ENCODE measurements at regions not wholly inside any gene's neighbourhood (a gene's known extent, or its start where the extent isn't known, plus 50 kb on each side); places are given as distances from the start of the nearest gene placed in this dataset.
A peak's percentile ranks its signal among the peaks of the same experiment; 100 is the strongest.

DNA sequence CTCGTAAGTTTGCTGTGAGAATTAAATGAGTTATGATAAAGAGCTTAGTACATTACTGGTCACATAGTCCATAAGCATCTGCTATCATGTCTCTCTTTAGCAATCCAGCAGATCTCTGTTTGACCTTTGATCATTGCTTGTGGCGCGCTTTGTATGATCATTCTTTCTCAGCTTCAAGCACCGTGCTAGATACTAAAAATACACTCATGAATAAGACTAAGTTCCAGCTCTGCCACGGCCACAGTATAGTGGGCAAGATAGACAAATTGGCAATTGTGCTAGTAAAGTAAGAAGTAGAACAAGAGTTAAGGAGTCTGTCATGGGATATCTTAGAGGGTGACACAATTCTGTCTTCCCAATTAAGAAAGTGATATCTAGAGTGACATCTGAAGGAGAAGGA lies 75.2 kb upstream of the ADGRF1 start:
- DNase-seq (ENCODE audit: low spot score) = no peak

DNA sequence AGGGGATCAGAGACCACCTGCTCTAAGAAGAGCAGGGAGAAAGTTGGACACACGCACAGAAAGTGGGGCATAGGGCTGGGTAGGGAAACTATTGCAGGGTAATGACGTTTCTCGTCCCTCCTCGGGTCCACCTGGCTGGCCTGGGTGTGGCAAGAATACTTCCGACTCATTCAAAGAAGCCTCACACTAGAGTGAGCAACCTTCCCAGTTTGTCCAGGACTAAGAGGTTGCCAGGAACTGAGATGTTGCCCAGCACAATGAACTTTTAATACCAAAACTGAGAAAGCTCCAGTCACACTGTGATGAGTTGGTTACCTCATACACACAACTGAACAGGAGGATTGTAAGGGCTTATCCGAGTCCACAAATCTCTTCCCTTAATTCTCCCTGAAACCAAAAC lies 74.5 kb upstream of the ADGRF1 start:
- DNase-seq (ENCODE audit: low spot score) = no peak

DNA sequence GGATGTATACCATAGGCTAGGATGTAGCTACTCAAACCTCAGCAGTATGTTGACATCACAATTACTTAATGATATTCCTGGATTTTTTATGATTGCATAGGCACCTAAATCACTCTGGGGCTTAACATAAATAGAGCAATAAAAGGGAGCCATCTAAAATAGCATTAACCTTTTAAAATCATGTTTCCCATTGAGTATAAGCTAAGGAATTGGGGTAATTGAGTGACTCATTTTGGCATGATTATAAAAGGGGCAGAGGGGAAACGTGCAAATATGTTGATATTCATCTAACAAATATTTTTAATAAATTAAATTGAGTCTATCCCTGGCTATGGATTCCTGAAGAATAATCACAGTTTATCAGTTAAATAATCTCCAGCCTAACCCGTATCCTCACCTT lies 74.0 kb upstream of the ADGRF1 start:
- DNase-seq (ENCODE audit: low spot score) = no peak

DNA sequence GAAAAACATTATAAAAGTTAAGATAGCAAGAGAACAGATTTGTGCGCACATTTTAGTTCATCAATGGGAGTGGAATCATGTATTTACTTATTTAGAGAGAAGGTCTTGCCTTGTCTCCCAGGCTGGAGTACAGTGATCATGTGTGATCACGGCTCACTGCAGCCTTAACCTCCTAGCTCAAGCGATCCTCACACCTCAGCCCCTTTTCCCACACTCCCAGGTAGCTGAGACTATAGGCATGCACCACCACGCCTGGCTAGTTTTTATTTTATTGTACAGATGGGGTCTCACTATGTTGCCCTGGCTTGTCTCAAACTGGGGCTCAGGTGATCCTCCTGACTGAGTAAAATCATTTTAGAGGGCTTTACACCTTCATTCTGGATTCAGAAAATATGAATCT lies 72.3 kb upstream of the ADGRF1 start:
- DNase-seq (ENCODE audit: low spot score) = no peak

DNA sequence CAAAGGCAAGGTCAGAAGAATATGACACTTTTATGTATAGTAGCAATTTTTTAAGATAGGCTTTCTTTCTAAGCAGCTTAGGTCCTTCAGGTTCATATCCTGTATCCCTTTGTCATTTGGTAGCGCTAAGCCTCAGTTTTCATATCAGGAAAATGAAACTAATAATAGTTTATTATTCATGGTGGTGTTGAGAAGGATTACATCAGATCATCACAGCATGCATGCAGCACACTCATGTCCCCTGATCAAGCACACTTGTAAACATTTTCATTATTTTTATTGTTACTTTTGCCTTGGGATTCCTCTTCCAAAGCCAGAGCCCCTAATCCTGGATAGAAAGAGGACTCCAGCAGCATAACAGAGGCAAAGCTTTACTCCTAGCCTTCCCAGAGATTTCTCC lies 70.2 kb upstream of the ADGRF1 start:
- no peak for DNase-seq (ENCODE audit: low spot score)

DNA sequence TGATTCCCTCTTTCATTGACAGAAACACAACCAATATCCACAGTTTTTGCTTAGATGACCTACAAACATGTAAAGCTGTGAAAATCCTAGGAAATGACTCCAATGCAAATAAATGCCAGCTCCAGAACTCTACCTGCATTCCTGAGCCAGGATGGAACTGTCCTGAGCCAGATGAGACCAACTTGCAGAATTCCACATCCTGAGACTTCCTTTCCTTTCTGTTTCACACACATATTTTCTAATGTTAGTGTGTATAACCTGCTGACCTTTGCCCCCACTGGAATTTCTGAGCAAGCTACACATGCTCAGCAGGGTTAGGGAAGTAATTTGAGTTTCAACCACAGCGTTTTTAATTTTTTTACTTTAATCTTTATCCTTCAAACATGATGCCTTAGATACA lies 69.6 kb upstream of the ADGRF1 start:
- no peak for DNase-seq (ENCODE audit: low spot score)

DNA sequence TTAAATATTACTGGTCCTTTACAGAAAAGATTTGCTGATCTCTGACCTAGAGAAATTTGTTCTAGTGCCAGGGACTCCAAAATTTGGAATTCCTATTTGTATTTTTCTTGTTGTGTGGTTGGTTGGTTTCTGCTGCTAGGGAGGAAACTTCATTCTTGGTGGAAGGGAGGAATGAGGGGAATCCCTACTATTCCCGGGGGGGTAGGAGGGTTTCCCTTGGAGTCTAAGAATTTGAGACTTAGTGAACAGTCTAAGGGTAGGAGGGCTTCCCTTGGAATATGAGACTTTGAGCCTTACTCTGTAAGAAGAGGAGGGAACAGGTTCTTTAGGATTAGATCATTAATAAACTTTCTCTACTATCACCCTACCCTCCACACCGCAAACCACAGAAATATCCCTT lies 67.1 kb upstream of the ADGRF1 start:
- DNase-seq (ENCODE audit: low spot score) = no peak

DNA sequence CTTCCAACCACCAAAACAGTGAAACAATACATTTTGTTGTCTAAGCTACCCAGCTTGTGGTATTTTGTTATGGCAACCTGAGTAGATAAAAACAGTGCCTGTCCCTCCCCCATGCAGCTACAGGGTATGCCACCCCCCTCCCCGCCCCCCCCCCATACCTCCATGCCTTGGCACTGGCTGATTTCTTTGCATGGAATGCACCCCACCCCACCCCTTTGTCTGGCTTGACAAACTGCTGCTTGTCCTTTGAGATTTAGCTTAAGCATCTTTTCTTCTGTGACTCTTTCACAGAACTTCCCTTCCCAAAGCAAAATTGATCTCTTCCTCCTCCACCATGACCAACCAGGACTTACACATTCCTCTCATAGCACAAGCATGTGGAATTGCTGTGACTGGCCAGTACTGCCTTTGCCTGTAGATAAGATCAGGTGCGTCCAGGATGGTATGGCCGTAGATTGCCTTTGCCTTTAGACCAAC lies 64.6 kb upstream of the ADGRF1 start:
- no peak for DNase-seq (ENCODE audit: low spot score)

DNA sequence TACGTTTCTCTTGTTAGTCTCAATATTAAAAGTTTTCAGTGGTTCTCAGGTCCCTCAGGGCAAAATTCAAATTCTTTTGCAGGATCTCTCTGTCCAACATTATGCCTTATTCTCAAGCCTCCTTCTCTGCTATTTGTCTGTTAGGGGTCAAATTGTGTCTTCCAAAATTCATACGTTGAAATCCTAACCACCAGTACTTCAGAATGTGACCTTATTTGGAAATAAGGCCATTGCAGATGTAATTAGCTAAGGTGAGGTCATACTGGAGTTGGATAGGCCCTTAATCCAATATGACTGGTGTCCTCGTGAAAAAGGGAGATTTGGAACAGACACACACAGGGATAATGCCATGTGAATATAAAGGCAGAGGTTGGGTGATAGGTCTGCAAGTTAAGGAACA lies 64.1 kb upstream of the ADGRF1 start:
- DNase-seq (ENCODE audit: low spot score) = no peak

DNA sequence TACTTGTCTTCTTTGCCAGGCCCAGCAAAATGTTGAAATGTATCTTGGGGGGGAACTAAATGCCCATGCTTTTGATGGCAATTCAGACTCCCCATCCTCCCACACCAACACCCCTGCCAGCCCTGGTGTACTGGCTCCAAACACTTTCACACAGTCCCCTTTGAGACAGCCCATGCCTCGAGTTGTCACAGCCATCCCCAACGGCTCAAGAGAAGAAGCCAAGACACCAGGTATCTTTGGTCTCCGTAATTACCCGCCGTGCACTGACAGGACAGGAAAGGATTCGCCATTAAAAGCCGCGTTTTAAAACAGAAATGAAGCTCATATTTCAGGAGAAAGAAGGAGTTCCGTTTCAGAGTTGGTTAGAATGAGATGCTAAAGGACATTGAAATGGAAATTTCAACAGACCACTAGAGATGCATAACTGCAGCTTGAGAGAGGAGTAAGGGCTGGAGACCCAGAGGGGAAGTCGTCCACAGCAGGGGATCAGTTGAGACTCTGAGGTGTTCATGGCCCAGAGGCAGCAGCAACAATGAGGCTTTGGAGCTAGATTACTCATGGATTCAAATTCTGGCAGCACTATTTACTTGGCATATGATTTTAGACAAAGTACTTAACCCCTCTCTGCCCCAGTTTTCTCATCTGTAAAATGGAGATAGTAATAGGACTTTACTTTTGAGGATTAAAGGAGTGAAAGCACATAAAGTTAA lies 63.5 kb upstream of the ADGRF1 start:
- no peak for DNase-seq (ENCODE audit: low spot score)

DNA sequence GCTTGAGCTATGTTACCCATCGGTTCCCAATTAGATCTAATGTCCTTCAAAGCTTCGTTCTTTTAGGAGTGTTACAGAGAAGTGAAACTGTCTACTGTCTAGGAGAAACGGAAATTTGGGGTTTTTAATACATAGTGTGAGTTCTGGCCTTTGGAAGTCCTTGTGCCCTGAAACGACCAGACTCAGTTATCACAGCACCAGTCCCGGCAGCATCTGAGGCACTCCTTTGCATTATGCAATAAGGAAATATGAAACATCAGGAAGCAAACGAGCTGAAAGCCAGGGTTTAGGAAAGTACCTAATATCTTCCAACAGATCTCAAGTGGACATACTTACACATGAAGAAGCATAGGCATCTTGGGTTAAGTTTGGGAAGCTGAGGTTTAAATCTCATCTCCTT lies 61.8 kb upstream of the ADGRF1 start:
- DNase-seq (ENCODE audit: low spot score) = no peak

DNA sequence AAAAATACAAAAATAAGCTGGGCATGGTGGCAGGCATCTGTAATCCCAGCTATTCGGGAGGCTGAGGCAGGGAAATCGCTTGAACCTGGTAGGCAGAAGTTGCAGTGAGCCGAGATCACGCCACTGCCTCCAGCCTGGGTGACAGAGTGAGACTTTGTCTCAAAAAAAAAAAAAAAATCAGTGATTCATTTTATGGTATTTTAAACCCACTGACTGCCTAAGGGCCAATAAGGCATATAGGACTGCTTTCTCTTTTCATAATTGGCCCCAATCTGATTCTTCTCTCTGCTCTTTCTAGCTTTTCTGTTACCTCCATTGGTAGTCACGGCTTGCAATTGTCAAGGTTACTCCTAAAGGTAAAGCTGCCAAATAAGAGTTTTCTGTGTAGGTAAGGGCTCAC lies 60.2 kb upstream of the ADGRF1 start:
- DNase-seq (ENCODE audit: low spot score) = no peak

DNA sequence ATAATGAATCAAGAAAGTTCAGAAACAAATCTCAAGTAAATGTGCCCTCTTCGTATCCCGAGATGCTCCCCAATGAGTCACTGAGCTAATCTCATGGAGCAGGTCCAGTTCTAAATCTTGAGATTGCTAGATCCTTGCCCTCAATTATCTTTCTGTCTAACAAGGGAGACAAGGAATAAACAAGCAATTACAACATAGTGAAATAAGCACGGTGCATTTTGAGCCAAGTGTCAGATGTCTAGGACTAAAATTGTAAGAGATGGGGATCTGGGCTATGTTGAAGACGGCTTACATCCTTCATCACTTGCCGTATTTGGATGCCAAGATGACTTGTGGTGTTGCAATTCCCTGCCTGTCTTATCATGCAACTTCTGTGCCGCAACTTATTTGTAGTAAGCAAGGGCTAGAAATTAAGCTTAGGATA lies 56.5 kb upstream of the ADGRF1 start:
- no peak for DNase-seq (ENCODE audit: low spot score)

DNA sequence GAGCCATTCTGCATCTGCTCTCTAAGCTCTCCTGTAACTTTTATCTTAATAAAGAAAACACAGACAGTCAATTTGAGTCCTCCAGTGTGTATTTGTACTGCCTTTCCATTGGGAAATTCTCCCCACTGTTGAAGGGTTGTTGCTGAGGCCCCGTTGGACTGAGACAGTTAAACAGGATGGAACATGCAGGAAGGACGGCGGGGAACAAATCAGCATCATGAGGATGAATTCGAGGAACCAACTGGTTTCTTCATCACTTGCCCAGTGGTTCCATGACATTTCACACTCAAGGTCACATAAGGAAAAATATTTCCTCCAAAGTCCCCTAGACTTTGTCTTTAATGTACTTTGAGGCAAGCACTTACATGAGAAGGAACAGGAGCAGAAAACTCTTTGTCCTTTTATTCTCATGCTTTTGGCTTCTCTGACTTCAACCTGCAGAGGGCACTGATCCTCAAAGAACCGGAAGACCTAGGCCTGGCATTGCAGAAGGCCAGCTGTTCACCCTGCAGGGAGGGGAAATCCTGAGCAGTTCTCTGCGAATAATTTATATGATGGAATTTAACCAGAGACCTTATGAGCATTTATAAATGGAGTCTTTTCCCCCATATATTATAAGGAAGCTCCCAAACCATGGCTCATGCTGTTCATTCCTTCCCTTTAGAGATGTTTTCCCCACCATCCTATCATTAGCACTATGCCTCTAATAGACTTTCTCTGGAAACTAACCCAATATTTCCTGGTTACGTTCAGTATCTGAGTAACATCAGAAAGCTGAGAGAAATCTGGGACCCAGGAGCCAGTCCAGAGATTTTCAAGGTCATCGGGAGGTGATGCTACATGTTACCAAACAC lies 55.2 kb upstream of the ADGRF1 start:
- peak; percentile 86 for DNase-seq (ENCODE audit: low spot score)

DNA sequence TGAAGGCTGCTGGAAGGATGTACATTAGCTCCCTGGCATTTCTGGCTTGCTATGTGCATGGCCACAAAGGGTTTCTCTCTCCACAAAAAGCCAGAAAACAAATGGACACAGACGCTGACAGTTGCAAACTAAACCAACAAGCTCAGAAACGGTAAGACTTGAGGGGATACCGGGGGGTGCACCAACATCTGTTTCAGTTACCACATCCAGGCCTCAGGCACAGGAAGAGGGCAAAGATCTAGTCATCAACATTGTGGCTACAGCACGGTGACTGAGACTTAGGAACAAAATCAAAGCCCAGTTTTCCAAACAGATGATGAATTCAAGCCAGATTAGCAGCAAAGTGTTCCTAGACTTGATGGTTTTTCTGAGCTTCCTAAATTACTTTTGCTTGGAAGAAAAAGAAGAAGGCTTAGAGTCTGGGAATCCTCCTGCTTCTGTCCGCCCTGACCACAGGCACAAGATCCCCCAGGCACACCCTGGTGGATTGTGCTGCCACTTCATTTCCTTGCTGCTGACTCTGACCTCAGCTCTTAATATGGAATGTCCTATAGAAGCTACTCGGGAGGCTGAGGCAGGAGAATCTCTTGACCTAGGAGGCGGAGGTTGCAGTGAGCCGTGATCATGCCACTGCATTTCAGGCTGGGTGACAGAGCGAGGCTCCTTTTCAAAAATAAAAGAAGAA lies 54.2 kb upstream of the ADGRF1 start:
- no peak for DNase-seq (ENCODE audit: low spot score)

DNA sequence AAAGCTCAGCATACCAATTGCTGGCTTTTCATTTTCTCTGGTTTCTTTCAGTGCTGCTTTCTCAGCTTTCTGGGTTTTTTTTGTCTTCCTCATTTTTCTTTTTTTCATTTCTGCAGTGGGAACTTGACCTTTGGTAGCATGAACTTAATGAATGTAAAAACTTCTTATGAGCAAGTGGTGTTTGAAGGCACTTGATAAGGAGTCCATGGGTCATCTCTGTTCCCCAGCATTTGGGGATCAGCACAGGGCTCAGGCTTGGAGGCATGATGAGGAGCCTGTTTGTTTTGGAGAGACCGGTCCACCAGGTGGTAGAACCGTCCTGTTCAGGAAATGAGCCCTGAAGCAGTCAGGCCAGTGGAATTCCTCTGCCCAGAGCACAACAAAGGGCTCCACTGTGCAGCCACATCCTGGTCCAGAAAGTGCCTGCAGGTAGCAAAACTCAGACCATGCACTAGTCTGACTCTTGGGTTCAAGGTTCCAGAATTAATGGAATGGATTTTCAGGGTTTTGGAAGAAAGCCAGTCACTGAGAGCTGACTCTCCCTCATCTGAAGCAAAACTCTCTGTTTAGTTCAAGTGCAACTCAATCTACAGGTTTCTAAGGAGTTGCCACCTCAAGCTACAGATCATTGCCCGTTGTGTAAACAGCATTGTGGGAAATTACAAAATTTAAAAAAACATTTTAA lies 52.3 kb upstream of the ADGRF1 start:
- no peak for DNase-seq (ENCODE audit: low spot score)

DNA sequence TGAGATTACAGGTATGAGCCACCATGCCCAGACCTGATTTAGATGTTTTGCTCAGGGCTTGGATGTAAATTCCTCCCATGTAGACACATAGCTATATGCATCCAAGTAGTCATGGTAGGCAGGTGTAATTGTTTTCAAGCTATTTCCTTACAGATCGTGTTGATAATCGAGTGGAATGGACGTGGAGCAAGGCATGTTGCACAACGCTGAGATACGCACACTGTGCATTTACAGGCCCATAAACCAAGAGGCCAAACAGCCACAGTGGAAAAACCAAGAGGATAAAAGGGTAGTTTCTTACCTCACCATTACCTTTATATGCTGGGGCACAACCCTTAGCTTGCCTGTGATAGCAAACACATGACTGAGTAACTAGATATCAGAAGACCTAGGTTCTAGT lies 51.0 kb upstream of the ADGRF1 start:
- no peak for DNase-seq (ENCODE audit: low spot score)

DNA sequence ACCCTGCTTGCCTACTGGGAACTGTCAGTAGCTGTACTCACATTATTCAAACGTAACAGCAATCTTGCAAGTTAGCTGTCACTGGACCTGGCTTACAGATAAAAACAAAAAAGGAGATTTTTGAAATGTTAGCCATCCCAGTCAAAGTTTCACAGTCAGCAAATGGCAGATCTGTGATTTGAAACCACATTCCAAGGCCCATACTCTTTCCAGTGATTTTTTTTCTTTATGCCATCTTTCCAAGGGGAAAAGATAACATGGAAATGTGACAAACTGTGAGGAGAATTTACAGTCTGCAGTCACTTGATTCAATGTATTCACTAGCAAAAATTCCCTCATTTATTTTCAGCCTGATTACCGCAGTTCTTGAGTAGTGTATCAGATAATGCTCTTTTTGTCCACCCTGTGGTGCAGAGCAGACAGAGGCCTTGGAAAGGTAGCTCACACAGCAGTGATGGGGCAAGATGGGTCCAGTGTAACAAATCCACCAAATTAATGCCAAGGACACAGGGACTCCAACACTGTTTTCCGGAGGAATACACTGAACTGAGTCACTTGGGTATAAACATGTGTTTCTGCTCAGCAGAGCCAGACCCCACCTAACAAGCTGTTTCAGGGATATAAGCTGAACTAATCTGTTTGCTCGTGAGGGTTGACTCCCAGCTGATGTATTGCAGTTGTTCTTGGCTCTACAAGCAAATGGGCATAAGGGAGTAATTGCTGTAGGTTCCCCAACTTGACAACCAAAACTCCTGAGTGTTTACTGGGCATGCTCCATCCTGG lies 49.9 kb upstream of the ADGRF1 start:
- DNase-seq (ENCODE audit: low spot score) = no peak

All from H4 (cell line).